IMR-90 (cell line): ENCODE measurements at regions not wholly inside any gene's neighbourhood (a gene's known extent, or its start where the extent isn't known, plus 50 kb on each side); places are given as distances from the start of the nearest gene placed in this dataset.

ENCODE experiments used
- ATAC-seq: fragments of 200-7000 bp; cut with Tn5 transposase; 2 replicates; pipeline ENCODE4 v1.9.1; 2020; ENCODE audit warnings: low read depth, mild to moderate bottlenecking, moderate library complexity
- BruUV-seq: library from RNA; stranded (reverse); fragments of 400-500 nt; replicated peaks from 2 replicates; lab custom pipeline; 2021; lab: Mats Ljungman, UMichigan
- CTCF ChIA-PET: fragments of 300-600 bp; formaldehyde crosslinking; extraction: SDS; loops from one replicate; lab custom pipeline; 2021; ENCODE audit warnings: antibody characterized with exemption; lab: Yijun Ruan, JAX
- POLR2A ChIA-PET: fragments of 300-600 bp; sonication (Branson Sonifier 250); formaldehyde crosslinking; loops from one replicate; lab custom pipeline; 2022; ENCODE audit warnings: antibody characterized with exemption; ENCODE audit not compliant: unreplicated experiment; lab: Charles Lee
- DNase-seq: peaks from one replicate; pipeline ENCODE4 v3.0.0; 2013
- H2AFZ ChIP-seq: replicated peaks from 2 replicates; pipeline ENCODE3; 2013; ENCODE audit warnings: low read length, mild to moderate bottlenecking; ENCODE audit not compliant: poor library complexity
- H2AK5ac ChIP-seq: 2 replicates; pipeline ENCODE4 v1.6.1; 2013; ENCODE audit warnings: low read depth, low read length, inconsistent platforms
- H2AK9ac ChIP-seq: replicated peaks from 2 replicates; pipeline ENCODE3; 2013; ENCODE audit warnings: mild to moderate bottlenecking, low read depth, low read length, moderate library complexity; ENCODE audit not compliant: poor library complexity
- H2BK120ac ChIP-seq: 2 replicates; pipeline ENCODE4 v1.6.1; 2013; ENCODE audit warnings: low read depth, low read length, inconsistent platforms
- H2BK15ac ChIP-seq: 3 replicates; pipeline ENCODE4 v1.6.1; 2013; ENCODE audit warnings: low read depth, low read length, inconsistent platforms
- H2BK20ac ChIP-seq: 2 replicates; pipeline ENCODE4 v1.6.1; 2013; ENCODE audit warnings: low read depth, mild to moderate bottlenecking, inconsistent platforms, low read length, moderate library complexity
- H2BK5ac ChIP-seq: 2 replicates; pipeline ENCODE4 v1.6.1; 2013; ENCODE audit warnings: mild to moderate bottlenecking, low read depth, low read length, inconsistent platforms; ENCODE audit not compliant: poor library complexity, severe bottlenecking
- H3K14ac ChIP-seq: replicated peaks from 2 replicates; pipeline ENCODE4 v1.6.1; 2013; ENCODE audit warnings: low read depth, low read length, inconsistent platforms
- H3K18ac ChIP-seq: 2 replicates; pipeline ENCODE4 v1.6.1; 2013; ENCODE audit warnings: low read depth, low read length, control low read depth
- H3K23ac ChIP-seq: 2 replicates; pipeline ENCODE4 v1.6.1; 2013; ENCODE audit warnings: low read depth, low read length, inconsistent platforms
- H3K27ac ChIP-seq: 2 replicates; pipeline ENCODE4 v1.5.1; 2013; ENCODE audit warnings: mild to moderate bottlenecking, control low read depth, low read length; ENCODE audit not compliant: insufficient read depth
- H3K27me3 ChIP-seq: 2 replicates; pipeline ENCODE4 v1.6.1; 2013; ENCODE audit warnings: low read length; ENCODE audit not compliant: control insufficient read depth, insufficient read depth
- H3K36me3 ChIP-seq: 2 replicates; pipeline ENCODE4 v1.6.1; 2013; ENCODE audit warnings: low read length, mixed read lengths; ENCODE audit not compliant: control insufficient read depth, insufficient read depth
- H3K4ac ChIP-seq: 2 replicates; pipeline ENCODE4 v1.6.1; 2013; ENCODE audit warnings: low read depth, low read length, inconsistent platforms
- H3K4me1 ChIP-seq: 2 replicates; pipeline ENCODE4 v1.6.1; 2013; ENCODE audit warnings: low read length, mixed read lengths; ENCODE audit not compliant: control insufficient read depth, insufficient read depth
- H3K4me2 ChIP-seq: 2 replicates; pipeline ENCODE4 v1.6.1; 2013; ENCODE audit warnings: low read depth, mild to moderate bottlenecking, control low read depth, low read length, moderate library complexity
- H3K4me3 ChIP-seq: 2 replicates; pipeline ENCODE4 v1.5.1; 2013; ENCODE audit warnings: low read depth, mild to moderate bottlenecking, control low read depth, low read length, moderate library complexity; ENCODE audit not compliant: insufficient read depth
- H3K56ac ChIP-seq: 2 replicates; pipeline ENCODE4 v1.6.1; 2013; ENCODE audit warnings: low read length, inconsistent platforms; ENCODE audit not compliant: insufficient read depth; ENCODE audit errors: extremely low read depth
- H3K79me1 ChIP-seq, 2 experiments: 2 replicates each; pipeline ENCODE4 v1.6.1; 2013; ENCODE audit warnings: low read length in 2 of 2, inconsistent platforms in 1 of 2, low read depth in 1 of 2
- H3K9ac ChIP-seq: 2 replicates; pipeline ENCODE4 v1.6.1; 2013; ENCODE audit warnings: low read depth, low read length, control low read depth
- H3K9me1 ChIP-seq: 2 replicates; pipeline ENCODE4 v1.6.1; 2013; ENCODE audit warnings: low read length, inconsistent platforms; ENCODE audit not compliant: insufficient read depth
- H3K9me3 ChIP-seq: 2 replicates; pipeline ENCODE4 v1.6.1; 2013; ENCODE audit warnings: low read length; ENCODE audit not compliant: control insufficient read depth, insufficient read depth
- H4K20me1 ChIP-seq: 2 replicates; pipeline ENCODE4 v1.6.1; 2013; ENCODE audit warnings: low read length, inconsistent platforms; ENCODE audit not compliant: insufficient read depth
- H4K5ac ChIP-seq: 2 replicates; pipeline ENCODE4 v1.6.1; 2013; ENCODE audit warnings: mild to moderate bottlenecking, low read depth, low read length, control low read depth
- H4K8ac ChIP-seq, 2 experiments: 2 replicates each; pipeline ENCODE4 v1.6.1; 2013; ENCODE audit warnings: low read depth in 2 of 2, low read length in 2 of 2, control low read depth in 1 of 2, inconsistent platforms in 1 of 2
- H4K91ac ChIP-seq: 2 replicates; pipeline ENCODE4 v1.6.1; 2013; ENCODE audit warnings: low read depth, low read length, inconsistent platforms; ENCODE audit not compliant: insufficient read depth
- BHLHE40 ChIP-seq: fragments of 150-350 bp; IDR thresholded peaks from 2 replicates; pipeline ENCODE4 v1.6.1; 2016; ENCODE audit warnings: mild to moderate bottlenecking, low read depth, low read length
- CEBPB ChIP-seq: IDR thresholded peaks from 2 replicates; pipeline ENCODE4 v1.6.1; 2012; ENCODE audit warnings: low read depth, low read length, improper control_type of control experiment
- CHD1 ChIP-seq: IDR thresholded peaks from 2 replicates; pipeline ENCODE4 v1.6.1; 2012; ENCODE audit warnings: low read depth, low read length, improper control_type of control experiment
- FOS ChIP-seq: fragments of 150-350 bp; IDR thresholded peaks from 2 replicates; pipeline ENCODE4 v1.6.1; 2016; ENCODE audit warnings: low read depth, low read length
- MAFK ChIP-seq: IDR thresholded peaks from 2 replicates; pipeline ENCODE4 v1.6.1; 2012; ENCODE audit warnings: low read depth, low read length, improper control_type of control experiment
- MAZ ChIP-seq: IDR thresholded peaks from 2 replicates; pipeline ENCODE4 v1.6.1; 2012; ENCODE audit warnings: low read depth, mild to moderate bottlenecking, low read length, improper control_type of control experiment, moderate library complexity, borderline replicate concordance
- MXI1 ChIP-seq: IDR thresholded peaks from 2 replicates; pipeline ENCODE4 v1.6.1; 2012; ENCODE audit warnings: low read depth, mild to moderate bottlenecking, low read length, moderate library complexity, borderline replicate concordance
- NFE2L2 ChIP-seq: fragments of 150-350 bp; IDR thresholded peaks from 2 replicates; pipeline ENCODE4 v1.6.1; 2016; ENCODE audit warnings: low read depth, mild to moderate bottlenecking, low read length
- POLR2A ChIP-seq: IDR thresholded peaks from 2 replicates; pipeline ENCODE4 v1.6.1; 2012; ENCODE audit warnings: mild to moderate bottlenecking, low read depth, low read length
- RAD21 ChIP-seq: IDR thresholded peaks from 2 replicates; pipeline ENCODE4 v1.6.1; 2012; ENCODE audit warnings: low read length, improper control_type of control experiment
- RCOR1 ChIP-seq: IDR thresholded peaks from 2 replicates; pipeline ENCODE4 v1.6.1; 2012; ENCODE audit warnings: mild to moderate bottlenecking, low read length, improper control_type of control experiment; ENCODE audit not compliant: insufficient replicate concordance
- RFX5 ChIP-seq: IDR thresholded peaks from 2 replicates; pipeline ENCODE4 v1.8.0; 2012; ENCODE audit warnings: low read depth, mild to moderate bottlenecking, low read length, moderate library complexity
- SMC3 ChIP-seq: fragments of 150-350 bp; IDR thresholded peaks from 2 replicates; pipeline ENCODE4 v1.6.1; 2016; ENCODE audit warnings: low read depth, mild to moderate bottlenecking, antibody characterized with exemption, low read length, moderate library complexity
- WGBS, 2 experiments: methylation state at CpG; one replicate each; pipeline versions ENCODE4 v1.1.5 to v1.1.7; 2013; ENCODE audit warnings: missing lambda C conversion rate in 2 of 2; ENCODE audit not compliant: insufficient read length in 1 of 2; ENCODE audit errors: extremely low coverage in 2 of 2; 5-methylcytosine and 5-hydroxymethylcytosine counted together
- dilution Hi-C: fragments of 300-500 bp; cut with HindIII; formaldehyde crosslinking; loops from one replicate; pipeline ENCODE4 v1.14.3; 2018; ENCODE audit warnings: low sequenced_read_pairs; ENCODE audit not compliant: unreplicated experiment
- in situ Hi-C: fragments of 300-500 bp; cut with MboI; formaldehyde crosslinking; loops from 3 replicates; pipeline ENCODE4 v1.14.3; 2019; ENCODE audit warnings: low sequenced_read_pairs, inconsistent platforms, mixed read lengths
- intact Hi-C: fragments of 100-400 bp; cut with micrococcal nuclease; formaldehyde crosslinking; loops from 2 replicates; pipeline ENCODE4 v1.10.0; 2022
- TF ChIP-seq, protein P1 (sequence below): fragments of 150-350 bp; IDR thresholded peaks from 2 replicates; pipeline ENCODE4 v1.6.1; 2016; ENCODE audit warnings: low read depth, mild to moderate bottlenecking, low read length, moderate library complexity, borderline replicate concordance
- TF ChIP-seq, protein P2 (sequence below): conservative IDR thresholded peaks from 2 replicates; pipeline ENCODE4 v1.5.1; 2012; ENCODE audit warnings: mild to moderate bottlenecking, low read depth, low read length, improper control_type of control experiment
- TF ChIP-seq, protein P3 (sequence below): fragments of 150-350 bp; IDR thresholded peaks from 2 replicates; pipeline ENCODE4 v1.6.1; 2017; ENCODE audit warnings: mild to moderate bottlenecking, antibody characterized with exemption, low read length, low read depth

DNA sequence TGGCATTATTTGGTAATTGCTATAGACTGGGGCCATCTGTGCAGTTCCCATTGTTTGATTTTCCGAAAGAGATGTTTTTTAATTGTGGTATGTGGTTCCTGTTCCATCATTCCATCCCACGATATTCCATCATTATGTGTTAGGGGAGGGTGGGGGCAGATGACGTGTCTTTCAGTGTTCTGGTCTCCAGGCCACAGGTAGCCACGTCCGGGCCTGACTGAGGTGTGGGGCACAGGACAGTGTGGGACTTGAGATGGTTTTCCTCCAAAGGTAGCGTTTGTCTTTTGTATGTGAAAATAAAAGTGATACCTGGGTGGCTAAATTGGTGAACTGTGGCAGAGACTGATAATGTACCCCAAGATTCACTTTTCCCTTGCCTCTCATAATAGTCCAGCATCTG lies 192.2 kb upstream of the HAAO start:
- intact Hi-C loops (no loop called here), dilution Hi-C loops (no loop called here), in situ Hi-C loops (no loop called here)
- Histone ChIP-seq H4K91ac (no peak overlapping the region), H2BK20ac (no peak overlapping the region; the same call in 1 of the 2 replicates), H3K4me2 (no peak overlapping the region), H3K23ac (no peak overlapping the region), H4K5ac (no peak overlapping the region), H2AFZ (no peak overlapping the region), H3K9me1 (peaks cover 2% of the 10 kb centered on the region; the same call in 1 of the 2 replicates), H4K20me1 (no peaks in the 10 kb centered on the region), H3K36me3 (no peaks in the 10 kb centered on the region), H3K9me3 (no peaks in the 10 kb centered on the region), H3K79me1 (no peaks in the 10 kb centered on the region), H3K4me1 (no peaks in the 10 kb centered on the region; the same call in 1 of the 2 replicates), H2AK9ac (no peak overlapping the region), H4K8ac (no peak overlapping the region), H2BK120ac (peak overlapping the region; percentile 59; the same call in 1 of the 2 replicates), H3K9ac (no peak overlapping the region), H3K27me3 (no peaks in the 10 kb centered on the region), H3K14ac (0 out of 2 replicates have a peak overlapping the region, but pooled peaks have one; percentile 78), H3K18ac (no peak overlapping the region), H3K27ac (no peak overlapping the region), H2BK5ac (no peak overlapping the region), H2BK15ac (no peak overlapping the region), H3K4me3 (no peak overlapping the region), H2AK5ac (peak overlapping the region; percentile 82; the same call in 1 of the 2 replicates), H3K4ac (no peak overlapping the region), H3K56ac (no peak overlapping the region)
- POLR2A ChIA-PET: no interaction called here
- DNase-seq (no peak), ATAC-seq (no peak)
- WGBS, 2 experiments: no CpG with 5 or more reads among the region's 6 CpGs
- TF ChIP-seq CEBPB (no peak), RCOR1 (no peak), SMC3 (no peak), MXI1 (no peak), FOS (no peak), NFE2L2 (no peak), MAFK (no peak), MAZ (no peak), RAD21 (no peak), CHD1 (no peak), POLR2A (no peak), BHLHE40 (no peak), RFX5 (no peak)
- TF ChIP-seq, protein P1, sequence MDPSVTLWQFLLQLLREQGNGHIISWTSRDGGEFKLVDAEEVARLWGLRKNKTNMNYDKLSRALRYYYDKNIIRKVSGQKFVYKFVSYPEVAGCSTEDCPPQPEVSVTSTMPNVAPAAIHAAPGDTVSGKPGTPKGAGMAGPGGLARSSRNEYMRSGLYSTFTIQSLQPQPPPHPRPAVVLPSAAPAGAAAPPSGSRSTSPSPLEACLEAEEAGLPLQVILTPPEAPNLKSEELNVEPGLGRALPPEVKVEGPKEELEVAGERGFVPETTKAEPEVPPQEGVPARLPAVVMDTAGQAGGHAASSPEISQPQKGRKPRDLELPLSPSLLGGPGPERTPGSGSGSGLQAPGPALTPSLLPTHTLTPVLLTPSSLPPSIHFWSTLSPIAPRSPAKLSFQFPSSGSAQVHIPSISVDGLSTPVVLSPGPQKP: no peak
- TF ChIP-seq, protein P2, sequence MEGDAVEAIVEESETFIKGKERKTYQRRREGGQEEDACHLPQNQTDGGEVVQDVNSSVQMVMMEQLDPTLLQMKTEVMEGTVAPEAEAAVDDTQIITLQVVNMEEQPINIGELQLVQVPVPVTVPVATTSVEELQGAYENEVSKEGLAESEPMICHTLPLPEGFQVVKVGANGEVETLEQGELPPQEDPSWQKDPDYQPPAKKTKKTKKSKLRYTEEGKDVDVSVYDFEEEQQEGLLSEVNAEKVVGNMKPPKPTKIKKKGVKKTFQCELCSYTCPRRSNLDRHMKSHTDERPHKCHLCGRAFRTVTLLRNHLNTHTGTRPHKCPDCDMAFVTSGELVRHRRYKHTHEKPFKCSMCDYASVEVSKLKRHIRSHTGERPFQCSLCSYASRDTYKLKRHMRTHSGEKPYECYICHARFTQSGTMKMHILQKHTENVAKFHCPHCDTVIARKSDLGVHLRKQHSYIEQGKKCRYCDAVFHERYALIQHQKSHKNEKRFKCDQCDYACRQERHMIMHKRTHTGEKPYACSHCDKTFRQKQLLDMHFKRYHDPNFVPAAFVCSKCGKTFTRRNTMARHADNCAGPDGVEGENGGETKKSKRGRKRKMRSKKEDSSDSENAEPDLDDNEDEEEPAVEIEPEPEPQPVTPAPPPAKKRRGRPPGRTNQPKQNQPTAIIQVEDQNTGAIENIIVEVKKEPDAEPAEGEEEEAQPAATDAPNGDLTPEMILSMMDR: no peak
- TF ChIP-seq, protein P3, sequence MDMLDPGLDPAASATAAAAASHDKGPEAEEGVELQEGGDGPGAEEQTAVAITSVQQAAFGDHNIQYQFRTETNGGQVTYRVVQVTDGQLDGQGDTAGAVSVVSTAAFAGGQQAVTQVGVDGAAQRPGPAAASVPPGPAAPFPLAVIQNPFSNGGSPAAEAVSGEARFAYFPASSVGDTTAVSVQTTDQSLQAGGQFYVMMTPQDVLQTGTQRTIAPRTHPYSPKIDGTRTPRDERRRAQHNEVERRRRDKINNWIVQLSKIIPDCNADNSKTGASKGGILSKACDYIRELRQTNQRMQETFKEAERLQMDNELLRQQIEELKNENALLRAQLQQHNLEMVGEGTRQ: no peak
- no TSS peak for BruUV-seq
- CTCF ChIA-PET: no interaction called here
